ENCODE measurements at regions not wholly inside any gene's neighbourhood (a gene's known extent, or its start where the extent isn't known, plus 50 kb on each side); places are given as distances from the start of the nearest gene placed in this dataset.
A peak's percentile ranks its signal among the peaks of the same experiment; 100 is the strongest.

GRCh38 chr5:30195036-30195435 is 998.5 kb upstream of the CDH6 start:
- ChIA-PET CTCF (no interaction called here), POLR2A (ENCODE audit: low non-redundant PET) (no interaction called here)
- no peak overlapping the region for H3K27ac ChIP-seq
- TF ChIP-seq CTCF (conservative IDR thresholded peaks at IDR 0.05; ENCODE audit: low read depth), result no peak
- no peak for DNase-seq (ENCODE audit: low spot score)

- no peak overlapping the region for H3K27ac ChIP-seq
- CTCF ChIA-PET, result no interaction called here
- no peak for TF ChIP-seq CTCF (conservative IDR thresholded peaks at IDR 0.05; ENCODE audit: low read depth)
- POLR2A ChIA-PET (ENCODE audit: low non-redundant PET), result no interaction called here
- no peak for DNase-seq (ENCODE audit: low spot score)
Observed at GRCh38 chr5:30194595-30194994, 998.9 kb upstream of the CDH6 start.

GRCh38 chr5:30183795-30184194 is 1009.7 kb upstream of the CDH6 start:
- POLR2A ChIA-PET (ENCODE audit: low non-redundant PET), result no interaction called here
- no peak for TF ChIP-seq CTCF (conservative IDR thresholded peaks at IDR 0.05; ENCODE audit: low read depth)
- DNase-seq (ENCODE audit: low spot score), result no peak
- CTCF ChIA-PET, result no interaction called here
- H3K27ac ChIP-seq, result no peak overlapping the region

GRCh38 chr5:30156156-30156555 is 1037.3 kb upstream of the CDH6 start:
- H3K27ac ChIP-seq, result no peak overlapping the region
- ChIA-PET POLR2A (ENCODE audit: low non-redundant PET) (no interaction called here), CTCF (interaction anchor here (0.5 to 0.6 kb wide), 3 partner anchors 57 to 1412 kb away, joined by 3 to 5 read pairs (median 3); no protein-coding TSS in a partner anchor)
- peak; percentile 3 for DNase-seq (ENCODE audit: low spot score)
- TF ChIP-seq CTCF (conservative IDR thresholded peaks at IDR 0.05; ENCODE audit: low read depth), result no peak

GRCh38 chr5:30152431-30152830 is 1041.1 kb upstream of the CDH6 start:
- DNase-seq (ENCODE audit: low spot score), result no peak
- no peak overlapping the region for H3K27ac ChIP-seq
- TF ChIP-seq CTCF (conservative IDR thresholded peaks at IDR 0.05; ENCODE audit: low read depth), result no peak
- CTCF ChIA-PET, result no interaction called here
- POLR2A ChIA-PET (ENCODE audit: low non-redundant PET), result no interaction called here

GRCh38 chr5:30150231-30150630 is 1043.3 kb upstream of the CDH6 start:
- no peak for TF ChIP-seq CTCF (conservative IDR thresholded peaks at IDR 0.05; ENCODE audit: low read depth)
- ChIA-PET CTCF (no interaction called here), POLR2A (ENCODE audit: low non-redundant PET) (no interaction called here)
- H3K27ac ChIP-seq, result no peak overlapping the region
- DNase-seq (ENCODE audit: low spot score), result no peak

- ChIA-PET CTCF (no interaction called here), POLR2A (ENCODE audit: low non-redundant PET) (no interaction called here)
- no peak overlapping the region for H3K27ac ChIP-seq
- no peak for TF ChIP-seq CTCF (conservative IDR thresholded peaks at IDR 0.05; ENCODE audit: low read depth)
- no peak for DNase-seq (ENCODE audit: low spot score)
Observed at GRCh38 chr5:30149526-30149925, 1044.0 kb upstream of the CDH6 start.
